ENCODE measurements at regions not wholly inside any gene's neighbourhood (a gene's known extent, or its start where the extent isn't known, plus 50 kb on each side); places are given as distances from the start of the nearest gene placed in this dataset.

DNA sequence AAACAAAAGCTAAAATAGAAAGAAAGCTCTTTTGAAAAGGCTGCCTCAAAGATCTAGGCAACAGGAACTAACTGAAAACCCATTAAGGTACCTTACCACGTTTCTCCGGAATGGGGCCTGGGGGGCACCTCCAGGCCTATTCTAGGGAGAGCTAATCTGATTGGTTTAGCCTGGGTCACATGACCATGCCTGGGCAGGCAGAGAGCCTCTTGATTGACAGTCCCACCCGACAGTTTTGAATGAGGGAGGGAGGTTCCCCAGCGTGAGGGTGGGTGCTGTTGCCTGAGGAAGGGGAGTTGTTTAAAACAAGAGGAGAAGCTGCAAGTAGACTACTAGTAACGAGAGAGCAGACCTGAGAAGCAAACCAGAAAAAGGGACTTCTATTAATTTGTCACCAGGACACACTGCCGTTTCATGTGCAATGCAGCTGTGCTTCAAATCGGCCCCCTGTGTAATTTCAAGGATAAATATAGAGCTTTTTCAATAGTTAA lies 143.4 kb upstream of the HS3ST2 start:
- no peak for TF ChIP-seq CTCF (IDR thresholded peaks at IDR 0.05 in 4 of 5, conservative IDR thresholded peaks at IDR 0.05 in 1 of 5)
- TF ChIP-seq POLR2A (IDR thresholded peaks at IDR 0.05): no peak

Measured in gastrocnemius medialis (tissue), 4 donors.